OCI-M1 (cell line): ENCODE measurements at regions not wholly inside any gene's neighbourhood (a gene's known extent, or its start where the extent isn't known, plus 50 kb on each side); places are given as distances from the start of the nearest gene placed in this dataset.

Experiments used
- DNase-seq: peaks from one replicate; lab custom pipeline; 2025; lab: John Stamatoyannopoulos, UW

GRCh38 chr6:23145781-23146180, 576.4 kb downstream of the HDGFL1 start:
- DNase-seq: no peak

- DNase-seq: no peak
Observed at GRCh38 chr6:23154159-23154558, 584.8 kb downstream of the HDGFL1 start.

- DNase-seq: no peak
Observed at GRCh38 chr6:23170049-23170448, 600.7 kb downstream of the HDGFL1 start.

- no peak for DNase-seq
Observed at GRCh38 chr6:23173234-23173633, 603.9 kb downstream of the HDGFL1 start.

GRCh38 chr6:23174781-23175361, 605.5 kb downstream of the HDGFL1 start:
- DNase-seq: no peak

- DNase-seq: no peak
Observed at GRCh38 chr6:23175391-23175790, 606.0 kb downstream of the HDGFL1 start.

- no peak for DNase-seq
Observed at GRCh38 chr6:23176471-23176870, 607.1 kb downstream of the HDGFL1 start.

- DNase-seq: no peak
Observed at GRCh38 chr6:23176883-23177282, 607.5 kb downstream of the HDGFL1 start.

GRCh38 chr6:23177806-23178205, 608.4 kb downstream of the HDGFL1 start:
- no peak for DNase-seq

GRCh38 chr6:23179994-23180393, 610.6 kb downstream of the HDGFL1 start:
- no peak for DNase-seq

- DNase-seq: peak; percentile 57
Observed at GRCh38 chr6:23180504-23181293, 611.3 kb downstream of the HDGFL1 start.

GRCh38 chr6:23181356-23182110, 612.2 kb downstream of the HDGFL1 start:
- no peak for DNase-seq

- DNase-seq: no peak
Observed at GRCh38 chr6:23183846-23184245, 614.5 kb downstream of the HDGFL1 start.

GRCh38 chr6:23184351-23184750, 615.0 kb downstream of the HDGFL1 start:
- no peak for DNase-seq

GRCh38 chr6:23195487-23195886, 626.1 kb downstream of the HDGFL1 start:
- no peak for DNase-seq

- no peak for DNase-seq
Observed at GRCh38 chr6:23199541-23199940, 630.2 kb downstream of the HDGFL1 start.

- DNase-seq: no peak
Observed at GRCh38 chr6:23200946-23201345, 631.6 kb downstream of the HDGFL1 start.

GRCh38 chr6:23202207-23202606, 632.8 kb downstream of the HDGFL1 start:
- no peak for DNase-seq

GRCh38 chr6:23212398-23212797, 643.0 kb downstream of the HDGFL1 start:
- DNase-seq: no peak

GRCh38 chr6:23213193-23213592, 643.8 kb downstream of the HDGFL1 start:
- peak; percentile 57 for DNase-seq

GRCh38 chr6:23213651-23214050, 644.3 kb downstream of the HDGFL1 start:
- DNase-seq: peak; percentile 49

- peak; percentile 33 for DNase-seq
Observed at GRCh38 chr6:23218751-23219150, 649.4 kb downstream of the HDGFL1 start.

- no peak for DNase-seq
Observed at GRCh38 chr6:23222724-23223123, 653.4 kb downstream of the HDGFL1 start.
